GM06990 (cell line): ENCODE measurements at regions not wholly inside any gene's neighbourhood (a gene's known extent, or its start where the extent isn't known, plus 50 kb on each side); places are given as distances from the start of the nearest gene placed in this dataset.

Experiments
- DNase-seq: peaks from one replicate; pipeline ENCODE4 v3.0.0-alpha.2; 2011; ENCODE audit not compliant: insufficient read length; ENCODE audit errors: extremely low read depth
- H3K27me3 ChIP-seq: replicated peaks from 2 replicates; pipeline ENCODE4 v1.6.0; 2011; ENCODE audit warnings: low read length; ENCODE audit not compliant: control insufficient read depth, insufficient read depth
- H3K36me3 ChIP-seq: 2 replicates; pipeline ENCODE4 v1.5.1; 2011; ENCODE audit warnings: low read length; ENCODE audit not compliant: control insufficient read depth, insufficient read depth
- H3K4me3 ChIP-seq: replicated peaks from 2 replicates; pipeline ENCODE4 v1.5.1; 2011; ENCODE audit warnings: low read depth, mild to moderate bottlenecking, control low read depth, low read length
- CTCF ChIP-seq: IDR thresholded peaks from 2 replicates; pipeline ENCODE4 v1.5.1; 2011; ENCODE audit warnings: low read length, control low read depth, mild to moderate bottlenecking, inconsistent platforms; ENCODE audit not compliant: insufficient read depth, poor library complexity, severe bottlenecking

GRCh38 chr14:73784988-73785313 lies 66.7 kb upstream of the PTGR2 start:
- H3K36me3 ChIP-seq = peaks cover 2% of the 10 kb centered on the region; the same call in 1 of the 2 replicates

DNA sequence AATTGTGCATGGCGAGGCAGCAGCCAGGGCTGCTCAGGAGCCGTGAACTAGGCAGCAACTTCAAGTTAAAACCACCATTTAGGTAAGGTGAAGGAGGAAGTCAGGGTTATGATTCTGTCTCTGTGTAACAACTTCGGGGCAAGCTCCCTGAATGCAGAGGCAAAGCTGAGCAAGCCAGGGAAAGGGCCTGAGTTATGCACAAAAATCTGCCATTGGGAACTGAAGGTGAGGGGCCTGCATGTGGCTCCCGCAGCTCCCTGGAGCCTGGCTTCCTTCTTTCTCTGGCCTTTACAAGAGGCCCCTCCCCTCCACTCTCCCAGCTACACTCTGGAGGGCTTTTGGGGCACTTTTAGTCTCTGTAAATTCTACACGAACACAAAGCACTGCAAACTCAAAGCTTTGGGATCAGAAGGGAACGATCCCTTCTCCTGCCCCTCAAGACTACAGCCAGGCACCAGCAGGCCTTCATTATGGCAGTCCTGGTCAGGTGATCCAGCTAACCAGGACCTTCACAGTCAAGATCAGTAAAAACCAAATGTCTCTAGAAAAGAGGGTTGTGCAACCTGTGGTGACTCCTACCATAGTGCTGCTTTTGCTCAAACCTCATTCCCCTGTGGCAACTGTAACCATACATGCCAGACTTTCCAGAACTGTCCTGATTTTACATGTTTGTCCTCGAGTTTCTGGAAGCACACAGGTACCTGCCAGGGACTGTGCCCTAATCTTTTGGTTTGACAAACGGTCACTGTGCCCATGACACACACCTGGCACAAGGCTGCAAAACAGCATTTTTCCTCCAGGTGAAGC lies 67.2 kb upstream of the PTGR2 start:
- Histone ChIP-seq H3K36me3 (peaks cover 2% of the 10 kb centered on the region; the same call in 1 of the 2 replicates), H3K4me3 (peak overlapping the region; percentile 80), H3K27me3 (no peaks in the 10 kb centered on the region)
- no peak for DNase-seq
- no peak for TF ChIP-seq CTCF

More at GRCh38 chr14:73784988-73785313, 66.7 kb upstream of the PTGR2 start:
- H3K27me3 ChIP-seq = no peaks in the 10 kb centered on the region
- DNase-seq = no peak
- peak overlapping the region; percentile 80 for H3K4me3 ChIP-seq
- no peak for TF ChIP-seq CTCF

- no peak for DNase-seq
- TF ChIP-seq CTCF = no peak
- H3K4me3 ChIP-seq = no peak overlapping the region
- no peaks in the 10 kb centered on the region for H3K27me3 ChIP-seq
- H3K36me3 ChIP-seq = peaks cover 4% of the 10 kb centered on the region; the same call in 1 of the 2 replicates
Observed at GRCh38 chr14:73783107-73783727, 68.4 kb upstream of the PTGR2 start.

- no peak for TF ChIP-seq CTCF
- Histone ChIP-seq H3K36me3 (peaks cover 4% of the 10 kb centered on the region; the same call in 1 of the 2 replicates), H3K27me3 (no peaks in the 10 kb centered on the region), H3K4me3 (no peak overlapping the region)
- no peak for DNase-seq
Observed at GRCh38 chr14:73782623-73783022, 68.4 kb upstream of the PNMA1 start.

DNA sequence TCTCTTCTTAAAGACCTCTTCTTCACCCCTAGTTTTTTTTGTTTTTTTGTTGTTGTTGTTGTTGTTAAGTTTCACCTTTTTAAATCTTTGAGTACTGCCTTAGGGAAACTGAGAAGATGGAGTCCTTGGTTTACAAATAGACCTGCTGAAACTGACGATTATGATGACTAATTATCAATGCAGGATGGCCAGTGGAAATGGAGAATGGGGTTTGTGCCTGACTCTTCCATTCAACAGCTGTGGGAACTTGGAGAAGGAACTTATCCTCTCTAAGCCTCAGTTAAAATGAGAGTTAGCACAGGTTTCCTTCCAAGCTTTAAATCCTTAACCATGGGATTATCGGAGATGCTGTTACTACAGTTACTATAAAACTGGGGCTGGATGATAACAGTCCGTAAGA lies 66.7 kb upstream of the PNMA1 start:
- DNase-seq = no peak
- no peak for TF ChIP-seq CTCF
- Histone ChIP-seq H3K36me3 (peaks cover 4% of the 10 kb centered on the region), H3K4me3 (no peak overlapping the region), H3K27me3 (no peaks in the 10 kb centered on the region)
